ENCODE measurements at regions not wholly inside any gene's neighbourhood (a gene's known extent, or its start where the extent isn't known, plus 50 kb on each side); places are given as distances from the start of the nearest gene placed in this dataset.

DNA sequence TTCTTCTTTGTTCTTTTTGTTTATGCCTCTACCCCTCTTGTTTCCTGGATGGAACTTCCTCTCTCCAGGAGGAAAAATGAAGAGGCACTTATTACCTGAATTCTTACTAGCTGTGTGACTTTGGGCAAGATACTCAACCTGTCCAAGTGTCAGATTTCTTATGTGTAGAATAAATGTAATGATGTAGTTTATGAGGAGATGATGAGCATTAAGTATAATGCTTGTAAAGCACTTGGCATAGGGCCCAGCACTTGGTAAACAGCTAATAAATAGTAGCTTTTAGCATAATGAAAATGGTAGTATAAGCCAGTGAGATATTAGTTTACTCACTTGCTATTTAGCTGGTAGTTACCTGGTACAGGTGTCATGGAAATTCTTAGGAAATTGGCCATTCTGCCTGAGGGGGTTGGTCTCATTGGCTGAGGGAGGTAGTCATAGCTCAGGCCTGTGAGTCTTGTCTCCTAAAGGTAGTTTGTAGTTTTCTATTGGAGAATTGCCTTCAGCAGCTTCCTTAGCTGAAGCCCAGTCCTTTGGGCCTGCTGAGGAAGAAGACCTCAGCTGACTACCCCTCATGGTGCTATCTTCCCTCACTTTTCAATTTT is 133.4 kb upstream of the NABP1 start:
- CTCF ChIA-PET = interaction anchor here (0.6 to 0.7 kb wide), 2 partner anchors 9 to 443 kb away, joined by 4 to 5 read pairs; no protein-coding TSS in a partner anchor
- POLR2A ChIA-PET (ENCODE audit: low non-redundant PET) = no interaction called here
- peak; percentile 8 for DNase-seq (ENCODE audit: low spot score)
- no peak overlapping the region for H3K27ac ChIP-seq
- TF ChIP-seq, protein P1, sequence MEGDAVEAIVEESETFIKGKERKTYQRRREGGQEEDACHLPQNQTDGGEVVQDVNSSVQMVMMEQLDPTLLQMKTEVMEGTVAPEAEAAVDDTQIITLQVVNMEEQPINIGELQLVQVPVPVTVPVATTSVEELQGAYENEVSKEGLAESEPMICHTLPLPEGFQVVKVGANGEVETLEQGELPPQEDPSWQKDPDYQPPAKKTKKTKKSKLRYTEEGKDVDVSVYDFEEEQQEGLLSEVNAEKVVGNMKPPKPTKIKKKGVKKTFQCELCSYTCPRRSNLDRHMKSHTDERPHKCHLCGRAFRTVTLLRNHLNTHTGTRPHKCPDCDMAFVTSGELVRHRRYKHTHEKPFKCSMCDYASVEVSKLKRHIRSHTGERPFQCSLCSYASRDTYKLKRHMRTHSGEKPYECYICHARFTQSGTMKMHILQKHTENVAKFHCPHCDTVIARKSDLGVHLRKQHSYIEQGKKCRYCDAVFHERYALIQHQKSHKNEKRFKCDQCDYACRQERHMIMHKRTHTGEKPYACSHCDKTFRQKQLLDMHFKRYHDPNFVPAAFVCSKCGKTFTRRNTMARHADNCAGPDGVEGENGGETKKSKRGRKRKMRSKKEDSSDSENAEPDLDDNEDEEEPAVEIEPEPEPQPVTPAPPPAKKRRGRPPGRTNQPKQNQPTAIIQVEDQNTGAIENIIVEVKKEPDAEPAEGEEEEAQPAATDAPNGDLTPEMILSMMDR (conservative IDR thresholded peaks at IDR 0.05; ENCODE audit: low read depth) = no peak

DNA sequence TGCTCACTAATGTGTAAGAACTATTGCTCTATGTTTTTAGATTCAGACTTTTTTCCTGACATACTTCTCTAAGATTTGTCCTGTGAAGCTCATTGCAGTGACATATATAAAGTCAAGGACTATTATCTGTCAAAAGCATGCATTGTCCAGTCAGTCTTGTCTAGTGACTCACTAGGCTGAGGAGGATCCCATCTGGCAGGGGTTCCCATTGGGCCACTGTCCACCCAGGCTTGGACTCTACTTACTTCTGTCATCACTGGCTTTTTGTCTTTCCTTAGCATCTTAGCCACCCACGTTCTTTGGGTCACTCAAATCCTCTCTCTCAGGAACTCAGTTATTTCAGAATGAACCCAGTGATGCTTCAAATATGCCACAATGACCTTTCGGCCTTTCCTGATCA is 132.6 kb upstream of the NABP1 start:
- no peak for DNase-seq (ENCODE audit: low spot score)
- CTCF ChIA-PET = no interaction called here
- POLR2A ChIA-PET (ENCODE audit: low non-redundant PET) = no interaction called here
- no peak overlapping the region for H3K27ac ChIP-seq
- TF ChIP-seq, protein P1 (conservative IDR thresholded peaks at IDR 0.05; ENCODE audit: low read depth) = no peak

DNA sequence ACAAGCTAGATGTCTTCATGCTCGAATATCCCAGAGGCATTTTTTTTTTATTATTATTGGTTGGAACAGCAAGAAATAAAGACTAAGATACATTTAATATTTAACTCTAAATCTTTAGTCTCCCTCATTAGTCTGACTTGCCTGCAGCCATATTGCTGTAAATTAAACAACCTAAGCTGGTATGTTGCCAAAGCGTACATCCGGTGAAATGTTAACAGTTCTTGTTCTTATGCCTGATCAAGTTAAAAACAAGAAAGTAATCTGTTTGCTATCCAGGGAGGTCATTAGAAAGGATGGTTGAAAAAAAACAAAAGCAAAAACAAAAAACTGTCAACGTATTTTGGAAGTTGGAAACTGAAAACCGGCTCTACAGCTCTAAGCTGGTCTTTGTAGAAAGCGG is 125.9 kb upstream of the NABP1 start:
- TF ChIP-seq, protein P1 (conservative IDR thresholded peaks at IDR 0.05; ENCODE audit: low read depth) = no peak
- H3K27ac ChIP-seq = no peak overlapping the region
- DNase-seq (ENCODE audit: low spot score) = no peak
- CTCF ChIA-PET = interaction anchor here (0.7 to 1.2 kb wide), 2 partner anchors 14 to 831 kb away, joined by 4 to 5 read pairs; no protein-coding TSS in a partner anchor
- POLR2A ChIA-PET (ENCODE audit: low non-redundant PET) = interaction anchor here (0.8 kb wide), 1 partner anchor 126 kb away, joined by 3 read pairs; the partner anchor contains the start of gene NABP1

GRCh38 chr2:191554240-191554639 is 123.7 kb upstream of the NABP1 start:
- DNase-seq (ENCODE audit: low spot score) = no peak
- no peak overlapping the region for H3K27ac ChIP-seq
- ChIA-PET CTCF (interaction anchor here (0.6 to 1.2 kb wide), 5 partner anchors 10 to 608 kb away, joined by 3 to 7 read pairs (median 4); no protein-coding TSS in a partner anchor), POLR2A (ENCODE audit: low non-redundant PET) (no interaction called here)
- TF ChIP-seq, protein P1 (conservative IDR thresholded peaks at IDR 0.05; ENCODE audit: low read depth) = no peak

DNA sequence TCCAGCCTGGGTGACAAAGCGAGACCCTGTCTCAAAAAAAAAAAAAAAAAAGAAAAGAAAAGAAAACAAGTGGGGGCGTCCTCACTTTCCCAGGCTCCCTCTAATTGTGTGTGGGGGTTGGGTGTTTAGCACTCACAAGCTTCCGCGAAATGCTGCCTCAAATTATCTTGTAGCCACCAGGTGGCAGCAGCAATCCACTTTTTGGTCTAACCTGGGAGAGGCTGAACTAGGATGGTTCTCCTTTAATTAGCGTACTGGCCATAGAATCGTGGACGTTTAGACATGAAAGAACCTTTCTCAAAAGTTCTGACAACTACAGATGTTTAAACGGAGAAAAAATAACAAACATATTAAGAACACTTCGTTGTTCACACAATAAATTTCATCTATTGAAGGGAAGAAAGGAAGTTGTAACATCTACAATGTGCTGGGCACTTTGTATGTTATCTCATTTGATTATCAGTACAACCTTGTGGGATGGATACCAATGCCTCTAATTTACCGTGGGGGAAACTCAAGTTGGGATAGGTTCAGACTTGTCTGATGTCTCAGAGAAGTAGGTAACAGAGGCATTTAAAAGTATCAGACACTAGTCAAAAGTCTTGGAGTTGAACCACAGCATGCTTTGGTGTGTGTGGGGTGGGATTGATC is 122.7 kb upstream of the NABP1 start:
- no peak overlapping the region for H3K27ac ChIP-seq
- TF ChIP-seq, protein P1 (conservative IDR thresholded peaks at IDR 0.05; ENCODE audit: low read depth) = peak; percentile 77
- CTCF ChIA-PET = interaction anchor here (0.5 to 1.4 kb wide), 19 partner anchors 12 to 1609 kb away, joined by 3 to 7 read pairs (median 3); no protein-coding TSS in a partner anchor
- DNase-seq (ENCODE audit: low spot score) = peak; percentile 74
- POLR2A ChIA-PET (ENCODE audit: low non-redundant PET) = no interaction called here

- H3K27ac ChIP-seq = no peak overlapping the region
- ChIA-PET CTCF (no interaction called here), POLR2A (ENCODE audit: low non-redundant PET) (no interaction called here)
- TF ChIP-seq, protein P1 (conservative IDR thresholded peaks at IDR 0.05; ENCODE audit: low read depth) = no peak
- DNase-seq (ENCODE audit: low spot score) = no peak
Measured at GRCh38 chr2:191556463-191556862, 121.5 kb upstream of the NABP1 start.

Measured in RWPE1 (cell line).